ENCODE measurements at regions not wholly inside any gene's neighbourhood (a gene's known extent, or its start where the extent isn't known, plus 50 kb on each side); places are given as distances from the start of the nearest gene placed in this dataset.

- no peak for TF ChIP-seq CTCF (conservative IDR thresholded peaks at IDR 0.05; ENCODE audit: low read depth, low read length)
- H3K9ac ChIP-seq, result no peak overlapping the region
These were observed 150.4 kb upstream of the SLC6A11 start for GRCh38 chr3:10665592-10665991.

GRCh38 chr3:10666621-10667020 lies 149.4 kb upstream of the SLC6A11 start:
- Histone ChIP-seq H2AFZ (ENCODE audit: low read depth) (no peak overlapping the region), H3K9ac (no peak overlapping the region), H3K4me2 (no peak overlapping the region)

More at GRCh38 chr3:10665592-10665991, 150.4 kb upstream of the SLC6A11 start:
- Histone ChIP-seq H3K27me3 (ENCODE audit: insufficient read depth, low read depth) (no peaks in the 10 kb centered on the region), H3K27ac (no peak overlapping the region), H3K4me3 (IDR thresholded peaks at IDR 0.05; ENCODE audit: insufficient read depth, low read depth, low read length) (no peak overlapping the region), H4K20me1 (ENCODE audit: insufficient read depth) (no peaks in the 10 kb centered on the region), H3K4me1 (ENCODE audit: low read depth, poor library complexity, severe bottlenecking) (no peaks in the 10 kb centered on the region), H3K4me2 (no peak overlapping the region), H3K36me3 (ENCODE audit: insufficient read depth) (no peaks in the 10 kb centered on the region), H2AFZ (ENCODE audit: low read depth) (no peak overlapping the region), H3K79me2 (ENCODE audit: insufficient read depth, low read depth) (no peaks in the 10 kb centered on the region)

GRCh38 chr3:10667269-10667668 lies 148.8 kb upstream of the SLC6A11 start:
- H3K4me3 ChIP-seq (IDR thresholded peaks at IDR 0.05; ENCODE audit: insufficient read depth, low read depth, low read length), result no peak overlapping the region
- H3K27me3 ChIP-seq (ENCODE audit: insufficient read depth, low read depth), result no peaks in the 10 kb centered on the region
- no peaks in the 10 kb centered on the region for H4K20me1 ChIP-seq (ENCODE audit: insufficient read depth)
- H3K36me3 ChIP-seq (ENCODE audit: insufficient read depth), result no peaks in the 10 kb centered on the region
- H2AFZ ChIP-seq (ENCODE audit: low read depth), result no peak overlapping the region
- no peaks in the 10 kb centered on the region for H3K4me1 ChIP-seq (ENCODE audit: low read depth, poor library complexity, severe bottlenecking)
- H3K4me2 ChIP-seq, result no peak overlapping the region
- no peak overlapping the region for H3K9ac ChIP-seq
- H3K27ac ChIP-seq, result no peak overlapping the region
- TF ChIP-seq CTCF (conservative IDR thresholded peaks at IDR 0.05; ENCODE audit: low read depth, low read length), result no peak
- no peaks in the 10 kb centered on the region for H3K79me2 ChIP-seq (ENCODE audit: insufficient read depth, low read depth)

More at GRCh38 chr3:10666621-10667020, 149.4 kb upstream of the SLC6A11 start:
- H3K27ac ChIP-seq, result no peak overlapping the region
- no peak overlapping the region for H3K4me3 ChIP-seq (IDR thresholded peaks at IDR 0.05; ENCODE audit: insufficient read depth, low read depth, low read length)
- no peaks in the 10 kb centered on the region for H4K20me1 ChIP-seq (ENCODE audit: insufficient read depth)
- no peaks in the 10 kb centered on the region for H3K36me3 ChIP-seq (ENCODE audit: insufficient read depth)
- TF ChIP-seq CTCF (conservative IDR thresholded peaks at IDR 0.05; ENCODE audit: low read depth, low read length), result no peak
- H3K27me3 ChIP-seq (ENCODE audit: insufficient read depth, low read depth), result no peaks in the 10 kb centered on the region
- H3K4me1 ChIP-seq (ENCODE audit: low read depth, poor library complexity, severe bottlenecking), result no peaks in the 10 kb centered on the region
- H3K79me2 ChIP-seq (ENCODE audit: insufficient read depth, low read depth), result no peaks in the 10 kb centered on the region

- H3K27ac ChIP-seq, result no peak overlapping the region
- H3K4me3 ChIP-seq (IDR thresholded peaks at IDR 0.05; ENCODE audit: insufficient read depth, low read depth, low read length), result no peak overlapping the region
- H3K27me3 ChIP-seq (ENCODE audit: insufficient read depth, low read depth), result no peaks in the 10 kb centered on the region
- no peak for TF ChIP-seq CTCF (conservative IDR thresholded peaks at IDR 0.05; ENCODE audit: low read depth, low read length)
- H3K79me2 ChIP-seq (ENCODE audit: insufficient read depth, low read depth), result no peaks in the 10 kb centered on the region
- no peaks in the 10 kb centered on the region for H3K36me3 ChIP-seq (ENCODE audit: insufficient read depth)
- H3K4me2 ChIP-seq, result no peak overlapping the region
- H3K4me1 ChIP-seq (ENCODE audit: low read depth, poor library complexity, severe bottlenecking), result no peaks in the 10 kb centered on the region
- H2AFZ ChIP-seq (ENCODE audit: low read depth), result no peak overlapping the region
- H3K9ac ChIP-seq, result no peak overlapping the region
- no peaks in the 10 kb centered on the region for H4K20me1 ChIP-seq (ENCODE audit: insufficient read depth)
These were observed 148.0 kb upstream of the SLC6A11 start for GRCh38 chr3:10667901-10668476.

All from KMS-11 (cell line).